ENCODE measurements at regions not wholly inside any gene's neighbourhood (a gene's known extent, or its start where the extent isn't known, plus 50 kb on each side); places are given as distances from the start of the nearest gene placed in this dataset.
"Not testable (repeated sequence)": the region's sequence is repeated elsewhere in the genome, so short reads cannot be mapped to it uniquely, and the experiment has no call there.

DNA sequence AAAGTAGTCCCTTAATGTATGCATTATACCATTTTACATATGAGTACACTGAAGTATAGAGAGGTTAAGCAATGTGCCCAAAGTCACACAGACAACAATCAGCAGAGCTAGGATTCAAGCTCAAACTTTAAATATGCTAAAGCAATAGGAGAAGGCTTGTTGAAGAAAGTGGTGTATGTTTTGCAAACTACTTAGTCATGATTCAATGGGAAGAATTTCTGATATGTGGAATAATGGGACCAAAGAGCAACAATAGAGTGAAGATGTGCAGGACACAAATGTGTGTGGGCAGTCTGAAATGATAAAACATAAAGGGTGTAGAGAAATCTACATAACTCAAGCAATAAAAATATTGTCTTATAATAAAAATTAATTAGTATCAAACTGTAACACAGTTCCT is 109.0 kb upstream of the ARSJ start:
- DNase-seq = no peak

DNA sequence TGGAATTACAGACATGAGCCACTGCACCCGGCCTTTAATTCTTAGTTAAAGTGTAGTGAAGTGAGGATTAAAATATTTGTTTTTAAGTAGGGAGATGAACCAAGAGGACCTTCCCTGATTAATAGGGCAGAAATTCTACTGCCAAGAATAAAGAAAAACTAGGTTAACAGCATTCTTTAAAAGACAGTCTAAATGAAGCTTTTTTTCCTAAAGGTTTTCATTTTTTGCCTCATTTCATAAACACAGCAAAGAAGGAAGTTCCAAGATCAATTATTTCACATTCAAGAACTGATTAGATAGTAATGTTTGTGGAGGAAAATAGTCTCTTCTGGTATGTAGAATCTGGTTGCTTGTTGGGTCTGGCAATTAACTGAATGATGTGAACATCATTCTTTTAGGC is 112.1 kb upstream of the ARSJ start:
- no peak for DNase-seq

DNA sequence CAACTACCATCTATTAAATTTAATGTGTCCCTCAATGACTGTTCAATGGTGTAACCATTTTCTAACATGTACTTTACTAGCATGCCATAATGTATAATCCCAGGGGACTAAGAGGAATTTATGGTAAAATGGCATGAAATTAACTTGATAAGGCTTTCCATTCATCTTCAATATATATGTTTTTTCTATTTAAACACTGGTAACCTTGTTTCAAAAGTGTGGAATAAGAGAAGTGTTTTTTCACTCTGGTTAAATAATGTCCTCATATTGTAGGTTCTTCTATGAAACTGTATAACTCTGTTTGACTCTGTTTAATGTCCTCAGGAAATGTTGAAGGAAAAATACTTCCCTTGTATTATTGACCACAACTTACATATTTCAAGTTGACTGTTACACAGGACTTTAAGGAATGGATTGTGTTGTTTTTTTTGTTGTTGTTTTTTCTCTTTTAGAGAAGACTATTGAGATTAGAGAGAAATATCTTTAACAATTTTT is 113.8 kb upstream of the ARSJ start:
- DNase-seq = no peak

DNA sequence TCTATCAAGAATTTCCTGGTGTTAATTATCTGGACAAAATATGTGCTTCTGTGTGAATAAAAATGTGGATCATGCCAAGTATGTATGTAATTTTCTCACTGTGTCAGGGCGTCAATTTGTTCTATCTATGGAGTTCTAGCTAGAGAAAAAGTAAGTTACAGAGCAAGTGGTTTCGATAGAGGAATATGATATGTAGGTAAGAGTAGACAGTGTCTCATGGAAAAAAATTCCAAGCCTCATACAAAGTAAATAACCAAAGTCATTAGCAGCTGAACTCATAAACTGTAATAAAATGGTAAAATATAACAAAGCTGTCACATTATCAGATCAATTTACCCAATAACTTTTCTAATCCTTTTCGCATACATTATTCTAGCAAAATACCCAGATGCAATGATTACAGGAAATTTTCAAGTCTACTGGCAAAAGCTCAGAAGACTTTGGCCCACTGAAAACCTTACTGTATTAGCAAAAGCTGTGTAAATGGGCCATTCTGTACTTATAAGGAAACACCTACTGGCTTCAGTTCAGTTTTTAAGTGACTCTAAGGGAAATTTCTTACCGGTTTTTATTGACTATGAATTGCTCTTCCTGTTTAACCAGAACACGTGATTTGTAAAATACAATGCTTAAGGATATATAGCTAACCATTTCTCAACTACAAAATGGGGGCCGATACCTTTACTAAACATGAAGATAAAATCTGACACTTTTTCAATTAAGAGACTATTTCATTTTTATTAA is 121.0 kb upstream of the ARSJ start:
- DNase-seq = no peak

DNA sequence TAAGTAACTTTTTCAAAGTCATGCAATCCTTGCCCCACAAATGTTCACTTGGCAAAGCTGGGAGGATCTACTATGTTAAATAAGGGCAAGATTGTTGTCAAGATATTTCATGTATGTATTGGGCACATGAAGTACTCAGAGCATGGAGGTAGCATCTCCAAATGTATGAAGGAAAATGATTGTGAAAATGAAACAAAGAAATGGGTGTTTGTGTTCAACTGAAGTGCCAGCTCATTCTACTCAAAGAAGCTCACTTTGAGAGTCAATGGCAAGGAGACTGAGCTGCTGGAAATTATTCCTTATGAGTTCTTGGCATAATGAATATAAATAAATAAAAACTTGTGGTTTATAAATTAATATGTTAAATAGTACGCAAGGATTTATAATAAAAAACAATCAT is 124.5 kb upstream of the ARSJ start:
- DNase-seq = no peak

DNA sequence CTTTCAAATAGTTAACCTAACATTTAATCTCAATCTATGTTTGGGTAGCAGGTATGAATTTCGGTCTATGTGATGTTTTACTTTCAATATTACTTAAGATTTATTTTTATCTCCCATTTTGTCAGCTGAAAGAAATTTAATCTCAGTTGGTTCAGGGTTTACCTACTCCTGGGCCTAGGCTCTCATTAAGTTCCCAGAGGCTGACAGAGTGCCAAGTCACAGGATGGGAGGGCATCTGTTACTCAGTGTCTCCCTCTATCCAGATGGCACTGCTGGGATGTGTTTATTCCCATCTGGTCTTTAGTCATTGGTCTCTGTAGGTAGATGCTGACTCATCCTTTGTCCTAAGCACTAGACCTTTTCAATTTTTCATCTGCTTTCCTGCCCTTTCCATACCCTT is 129.4 kb upstream of the ARSJ start:
- DNase-seq = no peak

DNA sequence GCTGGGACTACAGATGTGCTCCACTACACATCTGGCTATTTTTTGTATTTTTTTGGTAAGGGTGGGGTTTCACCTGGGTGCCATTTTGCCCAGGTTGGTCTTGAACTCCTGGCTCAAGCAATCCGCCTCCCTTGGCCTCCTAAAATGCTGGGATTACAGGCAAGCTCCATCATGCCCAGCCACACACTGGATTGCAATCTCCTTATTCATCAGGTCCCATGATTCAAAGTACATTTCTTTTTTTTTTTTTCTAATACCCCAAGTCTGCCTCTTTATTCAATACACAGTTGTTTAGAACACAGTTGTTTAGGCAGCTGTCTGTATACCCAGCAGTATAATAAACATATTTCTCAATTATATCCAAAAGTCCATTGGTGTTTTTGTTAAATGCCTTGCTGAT is 130.3 kb upstream of the ARSJ start:
- DNase-seq = no peak

DNA sequence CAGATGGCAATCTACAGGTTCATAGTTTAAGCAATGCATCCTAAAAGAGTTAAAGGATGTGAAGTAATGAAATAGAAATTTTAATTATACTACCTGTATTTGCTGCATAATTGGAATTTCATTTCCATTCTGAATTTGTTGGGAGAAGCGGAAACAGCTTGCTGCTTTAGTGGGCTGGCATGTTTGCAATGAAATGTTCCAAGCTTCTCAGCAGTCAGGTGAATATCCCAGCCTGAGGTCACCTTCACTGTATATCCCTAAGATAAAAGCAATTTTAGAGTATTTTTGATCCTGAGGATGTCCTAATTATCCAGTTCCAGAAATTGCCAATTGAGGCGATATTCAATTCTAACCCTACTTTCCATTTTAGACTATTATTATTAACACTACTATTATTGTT is 136.1 kb upstream of the ARSJ start:
- no peak for DNase-seq

DNA sequence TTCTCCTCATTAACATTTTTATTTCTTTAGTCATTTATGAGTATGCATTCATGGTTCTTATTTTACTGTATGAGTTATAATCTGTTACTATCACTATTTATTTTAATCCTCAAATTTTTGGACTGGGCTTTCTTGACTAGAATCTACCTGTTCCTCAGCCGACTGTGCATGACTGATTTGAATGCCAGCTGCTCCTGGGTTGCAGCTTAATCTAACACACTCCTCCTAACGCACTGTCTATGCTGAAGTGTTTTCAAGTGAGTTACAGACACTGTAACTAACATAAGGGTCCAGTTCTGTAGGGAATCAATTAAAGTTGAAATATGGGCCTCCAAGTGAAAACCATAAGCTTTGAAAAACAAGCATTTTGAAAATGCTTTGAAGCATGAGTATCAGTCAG is 137.4 kb upstream of the ARSJ start:
- DNase-seq = no peak

DNA sequence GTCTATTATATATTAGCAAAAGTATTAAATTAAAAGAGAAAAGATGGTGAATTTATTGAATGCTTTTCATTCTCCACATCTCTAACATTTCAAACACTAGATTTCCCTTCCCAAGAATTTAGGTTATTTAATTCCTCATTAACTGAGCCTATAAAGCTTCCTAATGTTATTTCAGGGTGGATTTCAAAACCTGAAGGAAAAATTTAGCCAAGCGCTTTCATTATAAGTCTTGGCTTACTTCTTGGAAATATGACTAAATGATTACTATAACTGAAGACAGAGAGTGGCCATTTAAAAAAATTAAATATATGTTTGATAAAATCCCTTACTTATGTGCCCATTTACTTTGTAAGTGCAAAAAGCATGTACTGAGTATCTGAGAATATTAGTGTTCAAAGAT is 141.8 kb upstream of the ARSJ start:
- no peak for DNase-seq

DNA sequence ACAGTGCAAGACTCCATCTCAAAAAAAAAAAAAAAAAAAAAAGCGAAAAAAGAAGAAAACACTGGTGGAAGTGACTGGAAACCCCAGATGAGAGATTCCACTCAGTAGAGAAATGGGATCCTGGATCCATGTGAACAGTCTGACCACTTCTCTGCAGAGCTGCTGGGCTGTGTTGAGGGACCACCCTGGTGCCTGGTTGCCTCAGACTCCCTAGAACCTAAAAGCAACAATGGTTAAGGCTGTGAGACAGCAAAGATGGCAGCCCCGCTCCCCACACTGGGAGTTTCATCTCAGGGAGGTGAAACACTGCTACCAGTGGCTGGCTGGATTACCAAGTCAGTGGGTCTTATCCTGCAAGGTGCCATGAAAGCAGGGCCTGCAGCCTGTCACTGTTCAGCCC is 152.8 kb upstream of the ARSJ start:
- DNase-seq = no peak

DNA sequence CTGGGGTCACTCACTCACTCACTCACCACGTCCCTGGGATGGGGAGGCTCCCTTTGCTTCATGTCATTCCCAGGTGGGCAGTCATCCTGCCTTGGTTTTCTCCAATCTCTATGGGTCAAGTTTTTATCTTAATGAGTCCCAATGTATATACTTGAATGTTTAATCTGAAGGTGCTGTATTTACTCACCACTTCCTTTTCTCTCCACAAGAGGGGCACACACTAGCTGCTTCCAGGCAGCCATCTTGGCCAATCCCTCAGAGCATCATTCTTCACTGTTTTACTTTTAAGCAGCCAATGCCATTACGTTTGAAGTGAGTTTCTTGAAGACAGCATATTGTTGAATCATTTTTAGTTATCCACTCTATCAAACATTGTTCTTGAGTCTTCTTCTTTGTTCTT is 153.4 kb upstream of the ARSJ start:
- DNase-seq = no peak

DNA sequence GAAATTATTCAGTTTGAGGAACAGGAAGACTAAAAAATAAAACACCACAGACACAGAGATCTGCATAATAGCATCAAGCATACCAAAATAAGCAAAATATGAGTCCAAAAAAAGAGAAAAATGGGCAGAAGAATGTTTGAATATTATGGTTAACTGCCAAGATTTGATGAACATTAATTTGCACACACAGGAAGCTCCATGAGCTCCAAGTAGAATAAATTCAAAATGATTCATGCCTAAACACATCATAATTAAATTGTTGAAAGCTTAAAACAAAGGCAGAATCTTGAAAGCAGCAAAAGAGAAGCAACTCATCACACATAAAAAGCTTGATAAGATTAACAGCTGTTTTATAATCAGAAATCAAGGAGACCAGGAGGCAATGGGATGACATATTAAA is 156.6 kb upstream of the ARSJ start:
- DNase-seq = no peak

DNA sequence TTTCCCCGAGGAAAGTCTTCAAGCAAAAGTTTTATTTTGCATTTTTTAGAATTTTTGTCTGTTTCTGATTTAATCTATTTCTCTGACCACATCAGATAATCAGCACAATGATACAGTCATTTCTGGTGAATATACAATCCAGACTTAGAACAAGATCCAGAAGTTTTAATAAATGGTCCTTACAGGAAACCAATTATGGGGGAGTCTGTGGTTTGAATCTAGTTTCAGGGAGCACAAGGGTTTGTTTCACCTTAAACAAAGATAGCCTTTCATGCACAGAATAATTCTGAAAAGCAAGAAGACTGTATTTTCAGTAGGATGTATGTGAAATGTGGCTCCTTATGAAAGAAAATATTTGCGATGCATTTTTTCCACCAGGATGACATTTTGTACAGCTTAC is 158.5 kb upstream of the ARSJ start:
- no peak for DNase-seq

DNA sequence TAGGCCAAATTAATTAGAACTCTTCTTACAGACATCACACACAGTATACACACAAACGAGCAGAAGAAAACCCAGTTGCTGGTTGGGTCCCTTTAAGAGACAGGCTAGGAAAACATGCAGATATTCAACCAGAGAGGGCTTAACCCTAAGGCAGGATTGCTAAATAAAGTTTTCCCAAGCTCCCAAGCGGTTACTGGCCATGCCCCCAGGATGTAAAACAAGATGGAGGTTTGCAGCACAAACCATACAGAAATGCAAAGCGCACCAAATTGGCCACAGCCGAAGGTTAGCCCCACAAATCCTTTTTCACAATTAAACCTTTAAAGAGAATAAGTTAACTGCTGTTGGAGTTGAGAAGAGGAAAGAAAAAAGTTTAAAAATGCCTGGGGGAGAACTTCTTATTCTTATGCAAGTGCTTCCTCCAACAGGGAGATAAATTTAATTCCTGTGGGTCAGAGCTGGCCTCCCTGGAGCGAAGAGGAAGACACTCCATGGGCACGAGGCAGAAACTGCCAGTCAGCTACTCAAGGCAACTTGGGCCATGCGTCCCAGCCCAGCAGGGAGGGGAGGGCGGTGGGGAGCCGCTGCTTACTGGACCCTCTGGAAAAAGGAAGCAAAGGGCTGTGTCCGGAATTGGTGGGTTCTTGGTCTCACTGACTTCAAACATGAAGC is 167.6 kb upstream of the ARSJ start:
- DNase-seq = no peak

DNA sequence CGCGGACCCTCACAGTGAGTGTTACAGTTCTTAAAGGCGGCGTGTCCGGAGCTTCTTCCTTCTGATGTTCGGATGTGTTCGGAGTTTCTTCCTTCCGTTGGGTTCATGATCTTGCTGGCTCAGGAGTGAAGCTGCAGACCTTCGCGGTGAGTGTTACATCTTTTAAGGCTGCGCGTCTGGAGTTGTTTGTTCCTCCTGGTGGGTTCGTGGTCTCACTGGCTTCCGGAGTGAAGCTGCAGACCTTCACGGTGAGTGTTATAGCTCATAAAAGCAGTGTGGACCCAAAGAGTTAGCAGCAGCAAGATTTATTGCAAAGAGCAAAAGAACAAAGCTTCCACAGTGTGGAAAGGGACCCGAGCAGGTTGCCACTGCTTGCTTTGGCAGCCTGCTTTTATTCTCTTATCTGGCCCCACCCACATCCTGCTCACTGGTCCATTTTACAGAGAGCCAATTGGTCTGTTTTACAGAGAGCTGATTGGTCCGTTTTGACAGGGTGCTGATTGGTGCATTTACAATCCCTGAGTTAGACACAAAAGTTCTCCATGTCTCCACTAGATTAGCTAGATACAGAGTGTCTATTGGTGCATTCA is 168.3 kb upstream of the ARSJ start:
- DNase-seq = not testable (repeated sequence)

DNA sequence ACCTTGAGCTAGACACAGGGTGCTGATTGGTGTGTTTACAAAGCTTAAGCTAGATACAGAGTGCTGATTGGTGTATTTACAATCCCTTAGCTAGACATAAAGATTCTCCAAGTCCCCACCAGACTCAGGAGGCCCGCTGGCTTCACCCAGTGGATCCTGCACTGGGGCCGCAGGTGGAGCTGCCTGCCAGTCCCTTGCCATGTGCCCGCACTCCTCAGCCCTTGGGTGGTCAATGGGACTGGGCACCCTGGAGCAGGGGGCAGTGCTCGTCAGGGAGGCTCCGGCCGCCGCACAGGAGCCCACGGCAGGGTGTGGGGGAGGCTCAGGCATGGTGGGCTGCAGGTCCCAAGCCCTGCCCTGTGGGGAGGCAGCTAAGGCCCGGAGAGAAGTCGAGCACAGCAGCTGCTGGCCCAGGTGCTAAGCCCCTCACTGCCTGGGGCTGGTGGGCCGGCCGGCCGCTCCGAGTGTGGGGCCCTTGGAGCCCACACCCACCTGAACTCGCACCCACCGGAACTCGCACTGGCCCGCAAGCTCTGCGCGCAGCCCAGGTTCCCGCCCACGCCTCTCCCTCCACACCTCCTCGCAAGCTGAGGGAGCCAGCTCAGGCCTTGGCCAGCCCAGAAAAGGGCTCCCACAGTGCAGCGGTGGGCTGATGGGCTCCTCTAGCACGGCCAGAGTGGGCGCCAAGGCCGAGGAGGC is 169.1 kb upstream of the ARSJ start:
- DNase-seq = not testable (repeated sequence)

DNA sequence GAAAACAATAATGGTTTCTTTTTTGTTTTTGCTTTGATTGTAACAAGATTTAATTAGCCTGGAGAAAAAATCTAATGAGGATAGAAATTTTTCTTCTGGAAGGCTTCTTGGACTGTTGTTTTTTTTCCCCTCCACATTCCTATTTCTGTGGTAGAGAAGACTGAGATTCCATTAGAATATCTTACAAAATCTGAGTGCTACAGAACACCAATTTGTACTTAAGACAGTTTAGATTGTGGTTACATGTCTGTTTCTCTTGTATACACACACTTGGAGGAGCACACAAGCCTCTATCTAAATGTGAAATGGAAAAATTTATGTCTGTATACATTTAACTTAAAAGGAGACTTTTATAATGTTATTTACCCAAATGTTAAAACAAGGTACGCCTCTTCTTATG is 176.9 kb upstream of the ARSJ start:
- DNase-seq = no peak

DNA sequence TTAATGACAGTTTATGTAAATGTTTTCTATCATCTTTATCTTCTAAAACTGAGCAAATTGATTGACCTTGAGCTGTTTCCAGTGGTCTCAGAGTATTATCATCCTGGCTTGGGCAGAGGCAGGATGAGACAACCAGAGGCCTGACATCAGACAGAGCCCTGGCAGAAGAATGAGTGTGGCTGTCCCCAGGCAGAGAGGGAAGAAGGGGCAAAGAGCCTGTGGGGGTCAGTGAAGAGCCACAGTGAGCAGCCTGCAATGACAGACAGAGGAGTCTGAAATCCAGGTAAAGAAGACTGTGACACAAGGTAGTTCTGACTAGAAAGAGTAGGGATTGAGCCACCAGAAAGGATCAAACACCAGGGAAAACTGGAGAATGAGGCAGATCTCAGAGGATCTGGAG is 182.4 kb upstream of the ARSJ start:
- DNase-seq = no peak

DNA sequence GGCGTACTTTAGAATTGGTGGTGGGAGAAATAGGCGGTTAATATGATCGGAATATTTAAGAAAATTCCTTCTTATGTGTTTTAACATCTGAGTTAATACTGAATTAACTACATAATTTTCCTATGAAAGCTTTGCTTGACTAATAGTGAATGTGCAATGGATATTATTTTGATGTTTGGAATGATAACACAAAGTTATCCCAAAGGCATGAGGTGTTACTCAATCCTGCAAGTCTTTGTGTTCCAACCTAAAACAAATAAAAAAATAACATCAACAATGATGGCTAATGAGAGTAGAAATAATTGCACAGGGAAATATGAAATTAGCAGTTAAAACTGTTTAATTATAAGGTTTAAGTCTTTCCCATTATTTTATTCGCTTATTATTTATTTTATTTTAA is 183.6 kb upstream of the ARSJ start:
- no peak for DNase-seq

DNA sequence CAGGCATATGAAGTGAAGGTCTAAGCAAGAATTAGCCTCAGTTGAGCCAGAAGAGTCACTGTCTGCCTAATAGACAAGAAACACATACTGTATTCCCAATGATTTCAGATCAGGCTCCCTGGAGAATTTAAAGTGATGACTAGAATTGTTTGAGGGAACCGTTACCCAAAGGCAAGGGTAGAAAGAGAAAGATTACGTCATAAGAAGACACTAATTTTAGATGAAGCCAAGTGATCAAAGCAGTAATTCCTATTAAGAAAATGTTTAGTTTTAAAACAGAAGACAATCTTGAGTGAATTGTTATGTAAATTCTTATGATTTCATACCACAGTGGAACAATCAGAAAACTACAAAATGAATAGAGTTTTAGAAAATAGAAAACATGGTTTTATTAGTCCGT is 194.5 kb upstream of the ARSJ start:
- no peak for DNase-seq

DNA sequence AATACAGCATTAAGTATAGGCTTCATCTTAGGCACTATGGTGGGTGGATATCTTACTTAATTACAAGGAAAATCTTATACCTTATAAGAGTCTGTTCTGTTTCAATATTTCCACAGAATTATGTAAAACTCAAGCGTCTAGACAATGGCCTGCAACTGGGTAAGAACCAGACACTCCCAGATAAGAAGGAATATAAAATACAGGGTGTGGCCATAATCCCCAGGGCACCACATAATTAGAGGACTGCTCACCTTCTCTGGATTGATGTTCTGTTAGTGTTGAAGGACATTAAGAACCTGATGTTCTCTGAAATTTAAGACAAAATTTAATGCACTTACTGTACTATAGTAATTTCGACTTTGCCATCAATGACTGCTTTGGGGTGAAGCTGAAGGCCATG is 198.2 kb upstream of the ARSJ start:
- DNase-seq = no peak

DNA sequence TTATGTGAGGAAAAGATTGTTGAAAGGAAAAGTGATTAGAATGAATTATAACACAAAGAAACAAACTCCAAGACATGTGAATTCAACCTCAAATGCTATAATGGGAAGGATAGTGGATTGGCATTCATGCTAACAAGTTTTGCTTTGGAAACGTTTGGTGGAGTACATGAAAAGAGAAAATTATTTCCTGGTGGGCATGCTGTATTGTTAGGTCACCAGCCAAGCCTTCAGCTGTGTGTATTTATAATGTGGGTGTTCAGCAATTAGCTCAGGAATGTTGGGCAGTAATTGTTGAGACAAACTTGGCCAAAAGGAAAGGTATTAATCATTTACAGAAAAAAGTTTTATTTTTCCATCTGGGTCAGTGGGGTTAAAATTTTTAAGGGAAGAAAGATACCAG is 198.9 kb upstream of the ARSJ start:
- DNase-seq = no peak

DNA sequence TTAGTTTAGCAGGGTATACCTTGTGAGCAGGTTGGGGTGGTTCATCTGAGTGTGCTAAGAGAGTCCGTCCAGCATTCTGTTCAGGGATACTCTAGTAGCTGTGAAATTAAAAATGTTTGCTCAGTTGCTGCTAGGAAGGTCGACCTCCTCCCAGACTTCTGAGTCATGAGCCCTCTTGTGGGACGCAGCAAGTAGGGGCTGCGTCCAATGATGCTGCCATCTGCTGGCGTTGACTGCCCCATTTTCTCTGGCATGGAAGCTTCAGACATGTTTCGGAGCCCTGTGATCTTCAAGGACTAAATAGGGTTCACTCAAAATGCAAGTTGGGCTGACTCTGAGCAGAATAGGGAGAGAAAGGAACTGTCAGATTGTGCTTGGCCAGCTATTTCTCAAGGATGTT is 201.0 kb upstream of the ARSJ start:
- DNase-seq = peak in 3 of 4 experiments; percentile 1
